Activated CD8-positive, alpha-beta memory T cell treated with anti-CD3 and anti-CD28 coated beads, Interleukin-2, amount 50 U/mL, for 4 hours (primary cell): ENCODE measurements at regions not wholly inside any gene's neighbourhood (a gene's known extent, or its start where the extent isn't known, plus 50 kb on each side); places are given as distances from the start of the nearest gene placed in this dataset.
"Not testable (repeated sequence)": the region's sequence is repeated elsewhere in the genome, so short reads cannot be mapped to it uniquely, and the experiment has no call there.

Experiments
- DNase-seq: peaks from one replicate; pipeline ENCODE4 v3.0.0-alpha.2; 2020

DNA sequence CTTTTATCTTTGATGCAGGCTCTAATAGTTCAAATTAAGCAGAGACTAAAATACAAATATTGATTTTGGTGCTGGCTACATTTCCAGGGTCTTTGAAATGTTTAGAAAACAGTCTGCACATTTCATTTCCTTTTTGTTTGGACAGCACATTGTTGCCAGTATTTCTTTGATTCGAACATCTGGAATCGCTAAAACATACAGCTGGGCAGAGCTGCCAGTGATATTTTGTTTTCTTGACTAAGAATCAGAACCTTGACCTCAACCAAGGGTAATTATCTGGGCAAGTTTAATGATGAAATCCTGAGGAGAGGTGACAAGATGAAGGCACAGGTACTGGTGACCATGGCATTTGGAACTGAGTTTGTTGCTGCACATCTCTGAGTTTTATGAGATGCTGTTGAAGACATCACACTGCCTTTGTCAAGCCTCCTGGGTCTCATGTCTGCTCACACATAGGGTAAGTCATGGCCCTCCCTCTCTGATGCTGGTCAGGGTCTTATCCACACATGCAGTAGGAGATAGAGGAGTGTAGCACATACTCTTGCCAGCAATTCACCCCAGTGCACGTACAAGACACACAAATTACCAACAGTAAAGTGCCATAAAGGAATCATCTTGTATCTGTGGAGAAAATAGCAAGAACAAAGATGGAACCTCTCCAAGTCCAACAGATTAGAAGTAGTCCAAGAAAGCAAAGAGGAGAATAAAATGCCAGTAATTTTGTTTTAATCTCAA is 391.9 kb downstream of the RND3 start:
- no peak for DNase-seq

DNA sequence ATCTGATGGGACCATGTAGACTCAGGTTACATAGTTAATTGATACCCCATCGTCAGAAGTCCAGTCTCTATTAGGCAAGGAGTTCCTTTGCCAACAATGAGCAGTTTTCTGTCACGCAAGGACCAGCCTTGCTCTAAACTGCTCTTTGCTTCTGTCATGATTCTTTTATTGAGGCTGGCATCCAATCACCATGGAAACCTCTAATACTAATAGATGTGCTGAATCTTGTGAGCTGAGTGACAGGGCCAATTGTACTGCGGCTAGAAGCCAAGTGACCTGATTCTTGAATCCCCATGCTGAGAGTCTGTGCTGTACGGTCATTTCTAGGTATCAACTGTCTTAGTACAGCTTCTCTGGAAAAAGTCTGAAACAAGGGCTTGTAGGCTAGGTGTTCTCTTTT is 395.6 kb downstream of the RND3 start:
- no peak for DNase-seq

DNA sequence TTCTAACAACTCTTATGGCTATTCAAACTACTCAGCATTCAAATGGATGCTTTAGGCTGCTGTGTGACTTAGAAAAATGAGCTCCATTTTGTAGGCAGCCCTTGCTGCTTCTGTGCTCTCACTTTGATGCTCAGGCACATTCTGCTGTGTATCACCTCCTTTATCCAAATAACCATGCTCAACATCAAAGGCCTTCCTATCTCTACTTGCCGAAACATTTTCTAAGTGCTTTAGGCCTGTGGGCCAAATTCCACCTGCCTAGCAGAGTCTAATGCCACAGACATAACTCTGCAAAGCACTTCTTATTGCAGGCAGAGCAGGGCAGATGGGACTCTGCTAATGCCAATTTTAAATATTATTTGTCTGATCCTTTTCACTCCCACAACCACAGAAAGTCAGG is 397.4 kb downstream of the RND3 start:
- DNase-seq, result no peak

DNA sequence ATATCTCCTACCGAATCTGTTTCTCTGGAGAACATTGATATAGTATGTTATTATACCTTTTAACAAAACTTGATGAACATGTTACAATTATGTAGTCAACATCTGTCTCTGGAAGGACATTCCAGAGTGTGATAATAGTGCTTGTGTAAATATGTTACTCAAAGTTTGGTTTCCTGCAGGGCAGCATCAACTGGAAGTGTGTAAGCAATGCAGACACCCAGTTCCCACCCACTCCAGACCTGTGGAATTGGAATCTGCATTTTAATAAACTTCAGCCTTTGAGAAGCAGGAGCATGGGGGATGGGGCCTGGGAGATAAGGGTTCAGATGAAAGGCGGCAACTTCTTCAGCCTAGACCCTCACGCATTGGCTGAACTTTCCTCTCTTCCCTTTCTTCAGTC is 398.9 kb downstream of the RND3 start:
- no peak for DNase-seq

DNA sequence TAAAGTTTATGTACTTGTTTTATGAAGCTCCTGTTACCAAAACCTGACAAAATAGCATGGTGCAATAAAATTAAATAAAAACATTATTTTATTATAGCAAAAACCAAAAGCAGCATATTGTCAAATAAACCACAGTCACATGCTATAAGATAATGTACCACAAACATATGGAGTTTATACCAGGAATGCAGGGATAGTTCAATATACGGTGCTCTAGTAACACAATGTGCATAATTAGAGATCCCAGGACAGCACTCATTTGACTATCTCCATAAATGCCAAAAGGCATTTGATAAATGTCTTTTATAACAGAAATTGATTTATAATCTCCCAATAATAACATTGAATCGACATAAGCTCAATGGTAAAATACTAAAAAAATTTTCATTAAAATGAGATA is 402.0 kb downstream of the RND3 start:
- no peak for DNase-seq

DNA sequence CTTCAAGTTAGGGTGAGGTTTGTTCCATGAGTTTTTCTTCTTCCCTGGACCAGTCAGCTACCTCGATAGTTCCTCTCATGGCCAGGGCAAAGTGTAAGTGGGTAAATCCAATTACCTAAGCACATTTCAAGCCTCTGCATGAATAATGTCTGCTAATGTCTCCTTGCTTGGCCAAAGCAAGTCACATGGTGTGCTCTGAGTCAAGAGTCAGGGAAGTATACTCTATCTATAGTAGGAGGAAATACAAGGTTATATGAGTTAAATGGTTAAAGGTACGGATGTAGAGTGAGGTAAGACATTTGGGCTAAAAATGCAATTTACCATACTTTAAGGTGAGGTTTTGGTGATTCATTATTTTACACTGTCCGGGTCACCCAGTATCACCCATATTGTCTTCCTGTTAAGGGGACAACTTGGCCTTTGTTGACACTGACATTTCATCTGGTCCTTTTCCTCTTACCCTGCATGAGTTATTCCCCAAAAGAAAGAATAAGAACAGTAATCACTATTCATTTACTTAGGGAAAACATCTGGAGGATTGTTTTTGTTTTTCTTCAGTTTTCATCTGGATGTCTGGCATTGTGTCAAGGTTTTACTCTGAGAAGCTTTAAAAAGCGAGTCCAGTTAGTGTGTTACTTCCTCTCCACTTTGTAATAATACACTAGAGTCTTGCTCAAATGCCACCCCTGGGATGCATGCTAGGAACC is 405.5 kb downstream of the RND3 start:
- no peak for DNase-seq

DNA sequence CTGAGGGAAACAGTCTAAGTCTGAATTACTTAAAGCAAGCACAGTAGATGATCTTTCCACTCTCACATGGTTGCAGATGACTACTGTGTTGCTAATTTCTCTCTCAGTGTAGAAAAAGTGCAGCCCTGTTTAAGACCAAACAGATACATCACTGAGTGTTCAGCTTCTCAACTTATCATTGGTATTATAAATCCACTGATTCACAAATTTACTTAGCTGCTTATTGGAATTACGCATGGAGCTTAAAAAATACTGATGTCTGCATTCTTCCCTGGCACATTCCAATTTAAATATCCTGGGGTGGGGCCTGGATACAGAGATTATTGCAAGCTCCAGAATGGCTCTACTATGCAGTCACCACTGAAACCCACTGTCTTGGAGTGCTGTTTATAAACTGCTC is 411.2 kb downstream of the RND3 start:
- DNase-seq, result no peak

DNA sequence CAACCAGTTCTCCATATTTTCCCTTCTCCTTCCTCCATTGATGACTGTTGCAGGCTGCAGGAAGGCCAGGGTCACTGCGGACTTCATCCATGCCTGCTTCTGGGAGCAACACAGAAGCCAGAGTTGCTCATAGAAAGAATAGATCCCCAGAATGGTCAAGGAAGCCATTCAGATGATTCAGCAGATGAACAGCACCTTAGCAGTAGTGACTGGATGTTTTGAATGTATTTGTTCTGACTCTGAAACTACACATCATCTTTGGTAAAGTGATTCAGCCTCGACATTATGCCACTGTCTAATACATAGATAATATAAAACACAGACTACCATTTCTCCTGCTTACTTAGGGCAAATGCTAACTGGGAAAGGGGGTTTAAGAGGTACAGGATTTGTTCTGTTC is 411.6 kb downstream of the RND3 start:
- DNase-seq, result no peak

DNA sequence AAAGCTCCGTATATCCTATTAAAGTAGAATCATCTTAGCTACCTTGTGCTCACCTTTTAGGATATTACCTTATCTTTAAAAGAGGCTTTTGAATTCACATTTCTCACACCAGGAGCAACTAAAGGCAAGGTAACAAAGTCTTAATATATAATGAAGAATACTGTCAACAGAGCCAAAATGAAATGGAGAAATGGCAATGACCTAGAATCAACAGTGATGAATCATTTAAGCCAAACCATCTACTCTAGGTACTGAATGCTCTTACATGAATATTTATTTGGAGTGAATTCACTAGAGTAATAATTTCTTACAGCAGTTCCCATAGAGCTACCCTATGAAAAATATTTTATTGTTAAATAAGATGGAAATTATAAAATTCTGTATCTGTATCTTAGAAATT is 421.0 kb downstream of the RND3 start:
- no peak for DNase-seq

DNA sequence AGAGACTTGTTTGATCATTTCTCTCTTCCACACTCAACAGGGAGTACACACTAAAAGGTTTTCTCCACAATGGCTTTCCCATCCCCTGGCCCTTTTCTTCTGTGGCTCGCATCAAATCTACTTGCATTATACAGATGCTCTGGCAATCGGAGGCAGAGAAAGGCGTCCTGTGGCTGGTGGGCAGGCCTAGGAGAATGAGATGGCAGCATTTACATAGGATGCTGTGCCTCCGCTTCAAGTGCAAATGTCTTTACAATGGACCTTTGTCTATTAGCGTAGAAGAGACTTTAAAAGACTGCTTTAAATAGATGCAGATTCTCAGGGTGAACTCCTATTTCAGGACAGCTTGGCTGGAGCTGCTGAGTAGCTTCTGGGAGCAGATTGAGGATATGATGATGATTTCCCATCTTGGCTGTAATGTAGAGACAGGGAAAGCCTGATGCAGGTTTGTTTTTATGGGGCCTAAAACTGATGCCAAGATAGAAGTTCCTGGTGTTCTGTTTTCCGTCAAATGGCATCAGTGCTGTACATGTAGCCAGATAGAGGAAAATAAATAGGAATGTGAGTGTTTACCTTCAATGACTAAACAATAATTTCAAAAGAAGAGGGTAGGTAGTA is 423.4 kb downstream of the RND3 start:
- DNase-seq, result no peak

DNA sequence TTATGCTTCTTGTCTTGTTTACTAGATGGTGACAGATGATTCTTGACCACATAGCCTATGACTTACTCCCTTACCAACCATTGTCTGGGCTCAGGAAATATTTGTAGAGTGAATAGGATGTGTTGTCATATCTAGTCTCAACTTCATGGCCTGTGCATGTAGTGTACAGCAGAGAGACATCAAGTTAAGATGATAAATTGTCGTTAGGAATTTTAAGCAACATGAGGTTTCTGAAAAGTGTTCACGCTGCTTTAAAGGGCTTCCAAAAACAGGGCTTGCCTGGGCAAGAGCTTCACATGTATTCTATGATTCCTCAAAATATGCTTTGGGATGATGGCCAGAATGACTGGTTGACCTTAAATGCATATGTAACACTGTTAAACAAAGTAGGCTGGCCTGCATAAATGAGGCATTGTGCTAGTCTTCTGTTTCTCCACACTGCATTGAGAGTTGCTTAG is 424.0 kb downstream of the RND3 start:
- DNase-seq, result no peak

DNA sequence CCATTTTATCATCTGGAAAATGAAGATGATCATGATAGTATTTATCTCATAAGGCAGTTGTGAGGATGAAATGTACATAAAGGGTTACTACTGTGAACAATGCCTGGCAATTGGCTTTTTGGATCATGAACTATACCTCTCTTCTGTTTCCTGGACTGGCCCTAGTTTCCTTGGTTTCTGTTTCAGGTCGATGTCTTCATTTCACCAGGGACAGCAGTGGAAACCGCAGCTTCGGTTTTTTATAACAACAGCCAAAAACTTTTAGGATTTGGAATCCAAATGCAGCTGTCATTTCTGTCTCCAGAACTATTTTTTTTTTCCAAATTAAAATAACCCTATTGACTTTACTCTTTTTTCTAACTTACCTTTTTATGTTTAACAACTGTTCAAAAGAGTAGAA is 425.1 kb downstream of the RND3 start:
- DNase-seq, result no peak

DNA sequence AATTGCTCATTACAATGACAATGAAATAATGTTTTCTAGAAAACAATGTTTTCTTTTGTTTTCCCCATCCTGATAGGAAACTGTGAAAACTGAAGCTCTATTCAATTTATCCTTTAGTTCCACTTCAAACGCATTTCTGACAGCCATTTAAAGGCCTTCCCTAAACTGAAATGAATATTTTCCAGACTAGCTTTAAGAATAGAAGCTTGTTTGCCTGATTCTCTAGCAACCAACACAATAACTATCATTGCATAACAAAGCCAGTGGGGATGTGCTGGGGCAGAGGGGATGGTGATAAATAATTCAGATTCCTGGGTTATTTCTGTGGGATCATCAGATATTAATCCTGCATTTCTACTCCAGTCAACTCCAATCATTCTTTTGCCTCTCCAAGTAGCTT is 427.1 kb downstream of the RND3 start:
- DNase-seq, result no peak

DNA sequence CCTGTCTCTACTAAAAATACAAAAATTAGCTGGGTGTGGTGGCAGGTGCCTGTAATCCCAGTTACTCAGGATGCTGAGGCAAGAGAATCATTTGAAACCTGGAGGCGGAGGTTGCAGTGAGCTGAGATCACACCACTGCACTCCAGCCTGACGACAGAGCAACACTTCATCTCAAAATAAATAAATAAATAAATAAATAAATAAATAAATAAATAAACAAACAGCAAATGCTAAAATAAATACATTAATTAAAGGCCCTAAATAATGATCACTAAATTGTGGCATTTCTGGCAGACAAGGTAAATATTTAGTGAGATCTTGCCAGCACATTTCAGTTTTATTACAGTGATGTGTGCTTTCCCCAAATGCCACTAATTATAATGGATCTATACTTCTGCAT is 427.8 kb downstream of the RND3 start:
- DNase-seq, result not testable (repeated sequence)

DNA sequence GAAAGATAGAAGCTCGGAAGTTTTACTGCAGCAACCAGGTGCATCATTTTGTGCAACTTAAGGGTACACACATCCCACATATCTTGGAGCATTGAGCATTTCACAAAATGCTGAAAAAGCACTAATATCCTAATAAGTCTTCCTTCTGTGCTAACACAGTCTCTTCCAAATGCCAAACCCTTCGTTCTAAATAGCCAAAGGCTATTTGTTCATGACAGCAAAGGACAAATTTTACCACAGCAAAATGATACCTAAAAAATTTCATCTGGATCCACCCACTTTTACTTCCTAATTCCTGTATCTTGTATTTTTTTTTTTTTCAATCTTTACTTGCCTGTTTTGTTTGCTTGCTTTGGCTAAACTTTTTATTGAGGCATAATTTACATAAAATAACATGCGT is 435.0 kb downstream of the RND3 start:
- DNase-seq, result no peak

DNA sequence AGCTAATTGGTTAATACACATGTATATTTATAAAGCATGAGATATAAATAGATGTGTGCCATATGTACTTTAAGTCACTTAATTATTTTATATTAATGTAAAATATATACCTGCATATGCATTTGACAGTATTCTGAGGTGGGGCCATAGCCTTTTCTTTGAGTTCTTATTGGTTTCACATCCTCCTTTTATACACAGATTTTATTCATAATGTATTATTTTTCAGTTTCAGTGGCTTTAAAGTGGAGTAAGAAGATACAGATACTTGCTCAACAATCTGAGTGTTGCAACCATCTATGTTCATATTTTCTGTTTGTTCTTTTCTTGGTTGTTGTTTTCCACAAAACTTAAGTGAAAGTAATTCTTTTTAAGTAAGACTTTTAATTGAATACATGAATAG is 436.5 kb downstream of the RND3 start:
- no peak for DNase-seq

DNA sequence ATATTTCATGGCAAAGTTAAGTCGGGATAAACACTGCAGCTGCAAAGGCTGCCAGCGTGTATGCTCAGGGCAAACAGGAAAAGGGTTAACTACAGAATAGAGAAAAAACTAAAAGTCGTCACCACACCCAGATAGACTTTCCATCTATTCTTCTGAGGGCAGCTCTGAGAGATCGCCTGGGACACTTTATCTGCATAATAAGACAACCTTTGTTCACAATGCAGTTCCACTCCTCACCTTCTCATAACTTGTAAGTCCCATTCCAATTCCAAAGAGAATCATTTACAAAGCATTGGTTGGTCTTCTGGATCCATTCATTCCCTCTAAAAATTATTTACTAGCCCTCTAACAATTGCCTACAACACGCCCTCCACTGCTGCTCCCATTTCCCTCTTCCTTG is 437.4 kb downstream of the RND3 start:
- DNase-seq, result no peak

DNA sequence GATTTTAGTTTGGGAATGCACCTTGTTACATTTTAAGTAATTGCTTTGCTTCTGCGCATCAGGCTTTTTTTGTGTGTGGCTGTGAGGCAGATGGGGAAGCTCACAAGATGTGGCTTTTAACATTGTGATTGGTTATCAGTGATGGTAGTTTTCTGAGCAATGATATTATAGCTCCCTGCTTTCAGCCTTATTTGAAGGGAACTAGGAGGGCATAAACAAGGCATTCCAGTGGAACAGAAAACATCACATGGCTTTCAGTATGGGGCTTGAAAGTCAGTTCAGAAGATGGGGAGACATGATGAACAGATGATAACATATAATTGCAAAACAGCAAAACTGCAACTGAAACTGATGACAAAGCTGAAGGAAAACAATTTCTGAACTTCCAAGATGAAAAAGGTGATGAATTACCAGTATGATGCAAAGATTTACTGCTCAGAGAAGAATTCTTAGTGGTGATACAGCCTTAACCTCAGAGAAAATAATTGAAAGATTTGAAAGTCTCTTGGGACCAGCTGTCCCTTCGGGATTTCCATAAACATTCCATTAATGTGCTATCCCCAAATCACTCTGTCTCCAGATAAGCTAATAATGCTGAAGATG is 439.7 kb downstream of the RND3 start:
- no peak for DNase-seq

DNA sequence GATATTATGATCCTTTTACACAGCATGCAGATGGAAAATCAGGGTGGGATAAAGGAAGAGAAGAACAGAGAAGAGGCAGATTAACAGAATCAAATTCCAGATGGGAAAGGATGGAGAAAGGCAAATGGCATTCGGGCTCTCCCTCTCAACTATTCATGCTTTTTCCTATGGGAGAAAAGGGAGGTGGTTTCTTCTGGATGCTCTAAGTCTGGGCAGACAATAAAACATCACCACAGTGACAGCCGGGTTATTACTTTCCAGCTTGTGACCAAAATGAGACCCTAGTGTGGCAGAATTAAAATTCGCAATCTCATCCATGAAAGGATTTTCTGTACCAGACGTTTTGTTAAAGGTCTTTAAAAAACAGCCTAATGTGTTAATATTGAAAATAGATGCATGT is 440.7 kb downstream of the RND3 start:
- no peak for DNase-seq

DNA sequence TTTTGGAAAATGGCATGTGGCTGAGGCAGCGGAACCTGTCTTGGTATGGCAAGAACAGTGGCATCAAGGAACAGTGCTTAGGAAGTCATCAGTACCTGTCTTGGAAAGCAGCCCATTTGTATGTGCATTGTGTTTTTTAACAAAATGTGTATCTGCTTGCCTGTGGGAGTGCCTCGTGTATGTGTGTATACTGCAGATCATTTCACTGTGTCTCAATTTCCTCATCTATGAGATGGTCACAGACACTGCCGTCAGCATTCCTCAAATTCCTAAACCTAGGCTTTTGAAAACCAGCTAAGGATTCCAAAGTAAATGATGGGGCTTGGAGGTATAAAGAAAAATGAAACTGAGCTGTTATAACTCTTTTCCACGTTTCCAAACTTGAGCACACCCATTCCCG is 441.3 kb downstream of the RND3 start:
- DNase-seq, result no peak

DNA sequence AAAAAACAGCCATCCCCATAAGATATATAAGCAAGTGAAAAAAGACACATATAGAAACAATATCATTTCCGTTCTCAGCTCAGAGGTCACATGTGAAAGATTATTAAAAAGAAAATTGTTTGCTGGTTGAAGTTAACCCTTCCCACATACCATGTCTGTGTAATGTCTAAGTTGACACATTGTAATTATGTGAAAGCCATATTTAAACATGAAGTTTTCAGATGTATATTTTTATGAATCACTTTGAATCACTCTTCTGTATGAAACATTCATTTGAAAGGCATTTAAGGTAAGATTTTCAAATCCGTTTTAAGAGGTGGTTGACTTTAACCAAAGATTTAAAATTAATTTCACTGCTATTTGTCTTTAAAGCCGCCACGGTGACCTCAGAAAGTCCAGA is 441.9 kb downstream of the RND3 start:
- DNase-seq, result no peak

DNA sequence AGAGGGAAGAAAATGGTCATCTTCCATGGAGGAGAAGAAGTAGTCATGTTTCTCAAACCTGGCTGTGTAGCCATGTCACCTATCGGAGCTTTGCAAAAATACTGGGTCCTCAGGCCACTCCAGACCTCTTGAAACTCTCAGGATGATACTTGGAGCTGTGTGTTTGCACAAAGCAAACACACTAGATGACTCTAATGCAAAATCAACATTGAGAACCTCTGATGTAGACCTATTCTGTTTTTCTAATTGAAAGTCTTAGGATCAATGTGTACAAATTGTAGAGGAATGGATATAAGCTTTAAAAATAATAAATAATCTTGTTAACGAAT is 444.3 kb downstream of the RND3 start:
- no peak for DNase-seq

DNA sequence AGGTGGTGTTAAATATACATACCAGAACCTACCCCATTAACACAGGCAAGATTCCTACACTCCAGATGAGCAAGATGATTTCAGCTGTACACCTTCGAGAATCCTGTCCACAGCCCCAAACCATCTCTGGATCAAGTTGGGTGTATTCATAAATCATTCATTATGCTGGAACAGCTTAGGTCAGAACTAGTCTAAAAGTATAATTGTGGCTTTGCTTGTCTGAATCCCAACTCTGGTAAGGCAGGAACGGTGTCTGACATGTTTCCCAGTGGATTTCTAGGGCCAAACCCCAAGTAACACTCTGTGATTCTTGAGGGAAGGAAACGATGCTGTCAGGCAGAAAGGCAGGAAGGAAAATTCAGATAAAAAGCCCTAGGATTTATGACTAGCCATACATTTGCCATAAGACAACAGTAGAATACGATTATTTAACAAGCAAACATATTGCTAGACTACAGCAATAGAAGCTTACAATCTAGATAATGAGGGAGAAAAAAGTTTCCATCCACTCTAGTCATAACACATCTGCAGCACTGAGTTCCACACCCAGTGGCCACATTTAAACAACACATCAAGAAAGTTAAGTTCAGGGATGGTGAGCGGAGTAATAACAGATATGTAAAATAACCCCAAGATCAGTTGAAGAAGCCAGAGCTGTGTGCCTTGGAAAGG is 444.8 kb downstream of the RND3 start:
- no peak for DNase-seq
